H9 (cell line): ENCODE measurements at regions not wholly inside any gene's neighbourhood (a gene's known extent, or its start where the extent isn't known, plus 50 kb on each side); places are given as distances from the start of the nearest gene placed in this dataset.
"Not testable (repeated sequence)": the region's sequence is repeated elsewhere in the genome, so short reads cannot be mapped to it uniquely, and the experiment has no call there.

Experiments used
- DNase-seq: peaks from one replicate; pipeline ENCODE4 v3.0.0-alpha.2; 2017
- H2AFZ ChIP-seq: one replicate; pipeline ENCODE4 v1.6.1; 2013; ENCODE audit warnings: mild to moderate bottlenecking, low read length, control low read depth, moderate library complexity
- H2AK5ac ChIP-seq: 2 replicates; pipeline ENCODE4 v1.6.1; 2013; ENCODE audit warnings: low read length, control low read depth, mixed read lengths; ENCODE audit not compliant: insufficient read length
- H2BK120ac ChIP-seq: one replicate; pipeline ENCODE4 v1.6.1; 2013; ENCODE audit warnings: low read depth, mild to moderate bottlenecking, low read length, control low read depth, inconsistent platforms; ENCODE audit not compliant: poor library complexity, severe bottlenecking
- H2BK12ac ChIP-seq: 2 replicates; pipeline ENCODE4 v1.6.1; 2013; ENCODE audit warnings: low read length, control low read depth, mixed read lengths, low read depth; ENCODE audit not compliant: insufficient read length
- H2BK15ac ChIP-seq: 2 replicates; pipeline ENCODE4 v1.6.1; 2013; ENCODE audit warnings: low read depth, low read length, control low read depth
- H2BK20ac ChIP-seq: one replicate; pipeline ENCODE4 v1.6.1; 2013; ENCODE audit warnings: low read depth, mild to moderate bottlenecking, low read length, control low read depth, inconsistent platforms; ENCODE audit not compliant: poor library complexity, severe bottlenecking
- H2BK5ac ChIP-seq: 2 replicates; pipeline ENCODE4 v1.6.1; 2013; ENCODE audit warnings: low read length, control low read depth, mixed read lengths; ENCODE audit not compliant: insufficient read length
- H3K14ac ChIP-seq: 2 replicates; pipeline ENCODE4 v1.6.1; 2013; ENCODE audit warnings: low read length, control low read depth; ENCODE audit not compliant: insufficient read depth
- H3K18ac ChIP-seq: 2 replicates; pipeline ENCODE4 v1.6.1; 2013; ENCODE audit warnings: low read depth, mild to moderate bottlenecking, mixed read lengths, low read length, control low read depth; ENCODE audit not compliant: insufficient read length
- H3K23ac ChIP-seq: 2 replicates; pipeline ENCODE4 v1.6.1; 2013; ENCODE audit warnings: low read length, control low read depth, mixed read lengths, low read depth; ENCODE audit not compliant: insufficient read length
- H3K23me2 ChIP-seq: 2 replicates; pipeline ENCODE4 v1.6.1; 2013; ENCODE audit warnings: low read depth, mild to moderate bottlenecking, mixed read lengths, low read length, control low read depth; ENCODE audit not compliant: insufficient read length, poor library complexity, severe bottlenecking
- H3K27ac ChIP-seq: 2 replicates; pipeline ENCODE4 v1.5.1; 2013; ENCODE audit warnings: low read length, control low read depth, mixed read lengths, low read depth; ENCODE audit not compliant: insufficient read length
- H3K27me3 ChIP-seq: 2 replicates; pipeline ENCODE4 v1.6.1; 2013; ENCODE audit warnings: low read length, control low read depth, inconsistent platforms; ENCODE audit not compliant: insufficient read depth
- H3K4ac ChIP-seq: 2 replicates; pipeline ENCODE4 v1.6.1; 2013; ENCODE audit warnings: low read depth, mild to moderate bottlenecking, control low read depth, inconsistent platforms, low read length, moderate library complexity
- H3K4me1 ChIP-seq: 2 replicates; pipeline ENCODE4 v1.6.1; 2013; ENCODE audit warnings: low read length, control low read depth, inconsistent platforms; ENCODE audit not compliant: insufficient read depth
- H3K4me2 ChIP-seq: 2 replicates; pipeline ENCODE4 v1.6.1; 2013; ENCODE audit warnings: low read length, control low read depth, mixed read lengths; ENCODE audit not compliant: insufficient read length, insufficient read depth
- H3K56ac ChIP-seq: 2 replicates; pipeline ENCODE4 v1.6.1; 2013; ENCODE audit warnings: low read depth, mild to moderate bottlenecking, mixed read lengths, low read length, control low read depth; ENCODE audit not compliant: insufficient read length
- H3K79me1 ChIP-seq: 2 replicates; pipeline ENCODE4 v1.6.1; 2013; ENCODE audit warnings: low read depth, mild to moderate bottlenecking, moderate library complexity, low read length, control low read depth, inconsistent platforms; ENCODE audit not compliant: insufficient read depth, poor library complexity, severe bottlenecking
- H3K79me2 ChIP-seq: 2 replicates; pipeline ENCODE4 v1.6.1; 2013; ENCODE audit warnings: low read length, control low read depth, inconsistent platforms; ENCODE audit not compliant: insufficient read depth
- H3K9ac ChIP-seq: 2 replicates; pipeline ENCODE4 v1.6.1; 2013; ENCODE audit warnings: low read length, control low read depth, mixed read lengths; ENCODE audit not compliant: insufficient read length; ENCODE audit errors: extremely low read depth
- H3K9me3 ChIP-seq: one replicate; pipeline ENCODE4 v1.6.1; 2013; ENCODE audit warnings: low read depth, low read length, inconsistent platforms; ENCODE audit not compliant: control insufficient read depth
- H3T11ph ChIP-seq: one replicate; pipeline ENCODE4 v1.6.1; 2013; ENCODE audit warnings: mild to moderate bottlenecking, low read length, control low read depth, inconsistent platforms
- H4K20me1 ChIP-seq: one replicate; pipeline ENCODE4 v1.6.1; 2013; ENCODE audit not compliant: control insufficient read depth, insufficient read length, insufficient read depth
- H4K5ac ChIP-seq: 2 replicates; pipeline ENCODE4 v1.6.1; 2013; ENCODE audit warnings: low read depth, mild to moderate bottlenecking, mixed read lengths, low read length, control low read depth; ENCODE audit not compliant: insufficient read length
- H4K8ac ChIP-seq: replicated peaks from 2 replicates; pipeline ENCODE4 v1.6.1; 2013; ENCODE audit warnings: low read length, control low read depth, mixed read lengths, low read depth; ENCODE audit not compliant: insufficient read length
- H4K91ac ChIP-seq: 2 replicates; pipeline ENCODE4 v1.6.1; 2013; ENCODE audit warnings: low read depth, mild to moderate bottlenecking, moderate library complexity, mixed read lengths, low read length, control low read depth; ENCODE audit not compliant: insufficient read length
- H3K27ac Mint-ChIP-seq, 3 experiments: 2 replicates in 2 of 3; 3 replicates in 1 of 3; pipeline ENCODE4 v1.8.0; 2020 to 2021; ENCODE audit warnings: mixed read lengths in 3 of 3, mild to moderate bottlenecking in 1 of 3, moderate library complexity in 1 of 3
- H3K27me3 Mint-ChIP-seq: 2 replicates; pipeline ENCODE4 v1.8.0; 2021; ENCODE audit warnings: low read depth, mild to moderate bottlenecking, moderate library complexity, mixed read lengths
- H3K36me3 Mint-ChIP-seq, 3 experiments: 2 replicates in 2 of 3; 3 replicates in 1 of 3; pipeline ENCODE4 v1.8.0; 2020 to 2021; ENCODE audit warnings: low read depth in 3 of 3, mixed read lengths in 3 of 3; ENCODE audit not compliant: insufficient read depth in 1 of 3
- H3K4me1 Mint-ChIP-seq, 2 experiments: 2 replicates each; pipeline ENCODE4 v1.8.0; 2020; ENCODE audit warnings: mixed read lengths in 2 of 2
- H3K4me3 Mint-ChIP-seq, 2 experiments: 2 replicates in 1 of 2; 3 replicates in 1 of 2; pipeline ENCODE4 v1.8.0; 2020 to 2021; ENCODE audit warnings: mild to moderate bottlenecking in 2 of 2, mixed read lengths in 2 of 2, moderate library complexity in 1 of 2
- H3K9me3 Mint-ChIP-seq, 2 experiments: 2 replicates in 1 of 2; 3 replicates in 1 of 2; pipeline ENCODE4 v1.8.0; 2020; ENCODE audit warnings: mild to moderate bottlenecking in 2 of 2, mixed read lengths in 2 of 2, moderate library complexity in 1 of 2
- WGBS: extraction: QIAGEN DNeasy Blood & Tissue Kit; methylation state at CpG from one replicate; pipeline ENCODE4 v1.1.7; 2013; ENCODE audit warnings: missing lambda C conversion rate, low lambda C conversion rate, mixed read lengths; ENCODE audit not compliant: insufficient read length; ENCODE audit errors: extremely low coverage; 5-methylcytosine and 5-hydroxymethylcytosine counted together

DNA sequence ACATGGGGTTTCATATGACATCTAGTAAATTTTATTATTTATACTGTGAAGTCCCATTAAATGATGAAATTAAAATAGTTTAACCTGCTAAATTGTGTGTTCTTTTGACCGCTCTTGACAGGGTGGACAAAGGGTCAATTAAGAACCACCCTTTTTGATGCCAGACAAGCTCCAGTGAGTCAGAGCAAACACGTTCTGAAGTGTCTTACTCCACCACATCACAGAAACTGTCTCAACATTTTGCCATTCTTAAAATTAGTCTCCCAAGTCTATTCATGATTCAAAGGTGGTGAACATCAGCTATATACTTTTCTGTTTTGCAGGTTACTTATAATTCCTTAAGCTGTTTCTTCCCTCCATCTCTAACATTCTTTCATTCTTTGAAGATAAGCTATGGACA, 142.1 kb downstream of the SPATA31A6 start:
- H3K27me3 ChIP-seq, H3K4me2 ChIP-seq, H3K18ac ChIP-seq, H3K23me2 ChIP-seq, H4K91ac ChIP-seq, H3K56ac ChIP-seq, H3K9me3 Mint-ChIP-seq, H2BK5ac ChIP-seq, H2BK12ac ChIP-seq, H4K5ac ChIP-seq, H3K79me1 ChIP-seq, H3K79me2 ChIP-seq, H3K27ac ChIP-seq, H3K4me1 ChIP-seq, H3K14ac ChIP-seq, H2BK20ac ChIP-seq, H3K23ac ChIP-seq, H2BK15ac ChIP-seq, H3K4ac ChIP-seq, H4K20me1 ChIP-seq, H3K9ac ChIP-seq, H3K36me3 Mint-ChIP-seq, H3K27me3 Mint-ChIP-seq, H3K9me3 ChIP-seq, DNase-seq, H2AFZ ChIP-seq, H3K4me3 Mint-ChIP-seq, H3T11ph ChIP-seq, H4K8ac ChIP-seq, H2BK120ac ChIP-seq, H3K27ac Mint-ChIP-seq, H2AK5ac ChIP-seq: not testable (repeated sequence)
- no CpG with 5 or more reads among the region's 2 CpGs for WGBS
- H3K4me1 Mint-ChIP-seq: peaks cover 44% of the 10 kb centered on the region in 2 experiments

DNA sequence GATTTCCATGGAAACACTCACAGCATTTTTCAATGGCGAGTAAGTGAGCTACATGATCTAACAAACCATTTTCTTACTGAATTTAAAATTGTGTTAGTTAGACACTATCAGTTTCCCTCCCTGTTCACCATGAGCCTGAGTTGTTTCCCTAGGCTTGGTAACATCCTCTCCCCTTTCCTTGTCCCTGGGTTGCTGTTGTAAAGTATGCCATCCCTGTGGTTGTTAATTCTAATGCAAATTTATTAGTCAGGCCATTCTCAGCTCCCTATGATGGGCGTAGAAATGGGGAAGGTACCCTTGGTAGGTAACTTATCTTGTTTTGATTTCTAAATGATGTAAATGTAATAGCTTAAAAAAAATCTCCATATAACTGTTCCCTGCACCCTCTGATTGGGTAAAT, 143.0 kb downstream of the SPATA31A6 start:
- WGBS: no CpG with 5 or more reads among the region's 2 CpGs
- not testable (repeated sequence) for H3K79me1 ChIP-seq, H3K9ac ChIP-seq, H2BK20ac ChIP-seq, H2BK5ac ChIP-seq, H3K56ac ChIP-seq, H3K27me3 Mint-ChIP-seq, H4K20me1 ChIP-seq, H3K9me3 Mint-ChIP-seq, H3K4me2 ChIP-seq, H3K79me2 ChIP-seq, H3K9me3 ChIP-seq, DNase-seq, H2BK120ac ChIP-seq, H3K4ac ChIP-seq, H3K14ac ChIP-seq, H4K8ac ChIP-seq, H3T11ph ChIP-seq, H3K27ac ChIP-seq, H2AFZ ChIP-seq, H4K5ac ChIP-seq, H3K4me1 ChIP-seq, H2BK15ac ChIP-seq, H3K27me3 ChIP-seq, H2AK5ac ChIP-seq, H3K23me2 ChIP-seq, H2BK12ac ChIP-seq, H3K36me3 Mint-ChIP-seq, H4K91ac ChIP-seq, H3K18ac ChIP-seq, H3K23ac ChIP-seq
- Mint-ChIP-seq H3K4me1 (peaks cover 47 to 50% of the 10 kb centered on the region in 2 experiments), H3K27ac (peak overlapping the region in 2 of 3 experiments; percentile 7 to 81; a peak in 1 of 7 replicates), H3K4me3 (0 out of 5 replicates have a peak overlapping the region, but pooled peaks of 1 of the 2 experiments have one; percentile 40)
